ENCODE measurements at regions not wholly inside any gene's neighbourhood (a gene's known extent, or its start where the extent isn't known, plus 50 kb on each side); places are given as distances from the start of the nearest gene placed in this dataset.

- no peak for FAIRE-seq
Observed at GRCh38 chr7:15863951-15864625, 177.6 kb upstream of the MEOX2 start.

GRCh38 chr7:15862781-15863165 lies 176.3 kb upstream of the MEOX2 start:
- H3K4me1 Mint-ChIP-seq (ENCODE audit: low read depth, unreplicated experiment) = no peaks in the 10 kb centered on the region

More at GRCh38 chr7:15863951-15864625, 177.6 kb upstream of the MEOX2 start:
- no peaks in the 10 kb centered on the region for H3K27me3 Mint-ChIP-seq (ENCODE audit: low read depth, unreplicated experiment)
- no peaks in the 10 kb centered on the region for H3K79me2 ChIP-seq (ENCODE audit: insufficient read depth, low read length)
- H3K4me2 ChIP-seq (ENCODE audit: low read length) = no peak overlapping the region
- no peak overlapping the region for H3K9ac ChIP-seq (ENCODE audit: low read length)
- no peaks in the 10 kb centered on the region for H4K20me1 ChIP-seq (ENCODE audit: insufficient read depth, low read length)
- H3K27me3 ChIP-seq (ENCODE audit: insufficient read depth, low read length) = no peaks in the 10 kb centered on the region
- no peak overlapping the region for H3K27ac Mint-ChIP-seq (ENCODE audit: unreplicated experiment)
- H3K9me3 Mint-ChIP-seq (ENCODE audit: unreplicated experiment) = no peaks in the 10 kb centered on the region
- no peaks in the 10 kb centered on the region for H3K4me1 ChIP-seq (ENCODE audit: insufficient read depth, low read length)
- H3K27ac ChIP-seq (ENCODE audit: low read depth, low read length) = no peak overlapping the region
- no peak overlapping the region for H2AFZ ChIP-seq (ENCODE audit: low read depth, low read length)
- no peaks in the 10 kb centered on the region for H3K4me1 Mint-ChIP-seq (ENCODE audit: low read depth, unreplicated experiment)
- H3K36me3 Mint-ChIP-seq (ENCODE audit: low read depth, unreplicated experiment) = no peaks in the 10 kb centered on the region
- H3K4me3 Mint-ChIP-seq (ENCODE audit: unreplicated experiment) = no peak overlapping the region
- no peak overlapping the region for H3K4me3 ChIP-seq (ENCODE audit: insufficient read depth, low read depth, low read length)
- TF ChIP-seq EZH2 (IDR thresholded peaks at IDR 0.05; ENCODE audit: insufficient read depth, low read length) (no peak), CTCF (IDR thresholded peaks at IDR 0.05; ENCODE audit: insufficient read depth, low read depth, low read length) (no peak)
- no peaks in the 10 kb centered on the region for H3K36me3 ChIP-seq (ENCODE audit: insufficient read depth, low read length)
- DNase-seq (ENCODE audit: low read depth) = peak; percentile 8
- H3K9me3 ChIP-seq (ENCODE audit: insufficient read depth, low read depth, low read length) = no peaks in the 10 kb centered on the region

More at GRCh38 chr7:15862781-15863165, 176.3 kb upstream of the MEOX2 start:
- Mint-ChIP-seq H3K9me3 (ENCODE audit: unreplicated experiment) (no peaks in the 10 kb centered on the region), H3K4me3 (ENCODE audit: unreplicated experiment) (no peak overlapping the region), H3K27me3 (ENCODE audit: low read depth, unreplicated experiment) (no peaks in the 10 kb centered on the region), H3K36me3 (ENCODE audit: low read depth, unreplicated experiment) (no peaks in the 10 kb centered on the region), H3K27ac (ENCODE audit: unreplicated experiment) (no peak overlapping the region)
- Histone ChIP-seq H3K27me3 (ENCODE audit: insufficient read depth, low read length) (no peaks in the 10 kb centered on the region), H3K4me1 (ENCODE audit: insufficient read depth, low read length) (no peaks in the 10 kb centered on the region), H3K4me3 (ENCODE audit: insufficient read depth, low read depth, low read length) (no peak overlapping the region), H3K79me2 (ENCODE audit: insufficient read depth, low read length) (no peaks in the 10 kb centered on the region), H3K4me2 (ENCODE audit: low read length) (no peak overlapping the region), H3K9me3 (ENCODE audit: insufficient read depth, low read depth, low read length) (no peaks in the 10 kb centered on the region), H3K27ac (ENCODE audit: low read depth, low read length) (no peak overlapping the region), H4K20me1 (ENCODE audit: insufficient read depth, low read length) (no peaks in the 10 kb centered on the region), H3K36me3 (ENCODE audit: insufficient read depth, low read length) (no peaks in the 10 kb centered on the region), H2AFZ (ENCODE audit: low read depth, low read length) (no peak overlapping the region), H3K9ac (ENCODE audit: low read length) (no peak overlapping the region)
- no peak for FAIRE-seq
- no peak for DNase-seq (ENCODE audit: low read depth)
- TF ChIP-seq EZH2 (IDR thresholded peaks at IDR 0.05; ENCODE audit: insufficient read depth, low read length) (no peak), CTCF (IDR thresholded peaks at IDR 0.05; ENCODE audit: insufficient read depth, low read depth, low read length) (no peak)

All from astrocyte (in vitro differentiated cells and primary cell).